ENCODE measurements at regions not wholly inside any gene's neighbourhood (a gene's known extent, or its start where the extent isn't known, plus 50 kb on each side); places are given as distances from the start of the nearest gene placed in this dataset.

DNA sequence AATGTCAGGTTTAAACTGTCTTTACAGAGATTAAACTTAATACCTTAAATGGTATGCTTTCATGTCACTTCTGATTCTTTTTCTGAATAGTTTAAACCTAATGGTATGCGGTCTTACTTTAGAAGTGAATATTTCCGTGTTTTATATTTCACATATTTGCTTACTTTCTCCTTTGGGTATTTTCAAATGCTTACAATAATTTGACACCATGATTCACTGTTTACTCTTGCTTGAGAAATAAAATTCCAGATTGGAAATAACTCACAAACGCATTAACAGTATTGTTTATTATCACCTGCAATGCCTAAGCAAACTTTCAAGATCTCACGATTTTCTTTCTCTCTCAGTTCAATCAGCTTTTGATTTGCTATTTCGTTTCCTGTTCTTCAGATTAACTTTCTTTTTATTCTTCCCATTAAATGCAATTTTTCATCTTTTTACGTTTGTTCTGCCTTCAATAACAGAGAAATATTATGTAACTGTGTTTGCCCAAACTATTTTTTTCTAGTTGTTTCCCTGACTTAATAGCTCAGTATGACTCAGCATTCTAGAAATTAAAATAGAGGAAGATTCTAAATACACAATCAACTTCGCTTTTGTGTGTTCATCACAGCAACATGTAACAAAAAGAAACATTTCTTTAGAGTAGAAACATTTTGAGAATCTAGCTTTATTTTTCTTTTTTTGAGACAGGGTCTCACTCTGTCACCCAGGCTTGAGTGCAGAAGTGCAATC, 955.5 kb upstream of the PRKX start:
- TF ChIP-seq CTCF (IDR thresholded peaks at IDR 0.05; ENCODE audit: borderline replicate concordance, extremely low read depth, insufficient read depth) = no peak
- peak; percentile 49 for FAIRE-seq
- no peak overlapping the region for H3K4me3 ChIP-seq (ENCODE audit: low read length in 3 of 3)

DNA sequence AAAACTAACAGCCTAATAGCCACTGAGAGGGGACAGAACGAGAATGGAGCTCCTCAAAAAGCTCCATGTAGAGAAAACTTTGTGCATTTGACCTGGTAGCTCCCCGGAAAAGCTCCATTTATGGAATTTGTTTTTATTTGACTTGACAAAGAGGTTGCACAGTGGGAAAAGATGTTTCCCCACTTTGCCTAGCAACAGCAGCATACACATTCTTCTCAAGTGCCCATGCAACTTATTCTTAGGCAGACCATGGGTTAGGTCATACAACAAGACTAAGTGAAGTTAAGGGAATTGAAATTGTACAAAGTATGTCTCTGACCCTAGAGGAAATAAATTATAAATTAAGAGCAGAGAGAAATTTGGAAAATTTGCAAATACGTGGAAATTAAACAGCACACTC, 949.6 kb upstream of the PRKX start:
- TF ChIP-seq CTCF (IDR thresholded peaks at IDR 0.05; ENCODE audit: borderline replicate concordance, extremely low read depth, insufficient read depth) = no peak
- DNase-seq = no peak
- Histone ChIP-seq H3K9ac (ENCODE audit: low read length in 3 of 3) (no peak overlapping the region), H3K27me3 (ENCODE audit: control insufficient read depth, insufficient read depth, low read length) (no peaks in the 10 kb centered on the region), H3K9me3 (ENCODE audit: control insufficient read depth in 2 of 3, insufficient read depth in 1 of 3, low read length in 3 of 3) (no peaks in the 10 kb centered on the region), H3K27ac (ENCODE audit: low read depth in 2 of 2, low read length in 2 of 2) (no peak overlapping the region), H3K4me3 (ENCODE audit: low read length in 3 of 3) (no peak overlapping the region), H3K4me1 (ENCODE audit: control insufficient read depth in 2 of 3, insufficient read depth in 2 of 3, low read depth in 1 of 3, low read length in 3 of 3) (no peaks in the 10 kb centered on the region), H3K36me3 (ENCODE audit: control insufficient read depth in 2 of 3, insufficient read depth in 3 of 3, low read length in 3 of 3) (no peaks in the 10 kb centered on the region)
- no peak for FAIRE-seq
- intact Hi-C loops (cut with DNase I) = no loop called here

More for the DNA sequence above, 955.5 kb upstream of the PRKX start:
- H3K27ac ChIP-seq (ENCODE audit: low read depth in 2 of 2, low read length in 2 of 2) = no peak overlapping the region
- H3K9ac ChIP-seq (ENCODE audit: low read length in 3 of 3) = no peak overlapping the region
- no peaks in the 10 kb centered on the region for H3K36me3 ChIP-seq (ENCODE audit: control insufficient read depth in 2 of 3, insufficient read depth in 3 of 3, low read length in 3 of 3)
- H3K4me1 ChIP-seq (ENCODE audit: control insufficient read depth in 2 of 3, insufficient read depth in 2 of 3, low read depth in 1 of 3, low read length in 3 of 3) = no peaks in the 10 kb centered on the region
- no peaks in the 10 kb centered on the region for H3K9me3 ChIP-seq (ENCODE audit: control insufficient read depth in 2 of 3, insufficient read depth in 1 of 3, low read length in 3 of 3)
- no peaks in the 10 kb centered on the region for H3K27me3 ChIP-seq (ENCODE audit: control insufficient read depth, insufficient read depth, low read length)
- no peak for DNase-seq
- intact Hi-C loops (cut with DNase I) = no loop called here

DNA sequence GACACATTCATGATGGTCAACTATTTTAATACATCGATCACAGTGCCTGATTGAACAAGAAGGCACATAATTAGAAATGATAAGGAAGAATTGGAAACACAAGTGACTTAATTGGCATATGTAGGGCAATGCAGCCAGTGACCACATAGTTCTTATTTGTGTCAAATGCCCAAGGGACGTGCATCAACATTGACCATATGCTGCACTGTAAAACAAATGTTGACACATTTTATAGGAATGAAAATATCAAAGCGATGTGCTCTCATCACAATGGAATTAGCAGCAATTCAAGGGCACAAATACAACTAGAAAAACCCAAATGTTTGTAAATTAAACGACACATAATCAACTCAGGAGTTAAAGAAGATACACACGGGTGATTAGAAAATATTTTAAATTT, 948.3 kb upstream of the PRKX start:
- intact Hi-C loops (cut with DNase I) = no loop called here
- H3K9ac ChIP-seq (ENCODE audit: low read length in 3 of 3) = no peak overlapping the region
- H3K36me3 ChIP-seq (ENCODE audit: control insufficient read depth in 2 of 3, insufficient read depth in 3 of 3, low read length in 3 of 3) = no peaks in the 10 kb centered on the region
- DNase-seq (no peak), FAIRE-seq (no peak)
- H3K4me3 ChIP-seq (ENCODE audit: low read length in 3 of 3) = no peak overlapping the region
- no peaks in the 10 kb centered on the region for H3K9me3 ChIP-seq (ENCODE audit: control insufficient read depth in 2 of 3, insufficient read depth in 1 of 3, low read length in 3 of 3)
- no peak overlapping the region for H3K27ac ChIP-seq (ENCODE audit: low read depth in 2 of 2, low read length in 2 of 2)
- TF ChIP-seq CTCF (IDR thresholded peaks at IDR 0.05; ENCODE audit: borderline replicate concordance, extremely low read depth, insufficient read depth) = no peak
- H3K27me3 ChIP-seq (ENCODE audit: control insufficient read depth, insufficient read depth, low read length) = no peaks in the 10 kb centered on the region
- no peaks in the 10 kb centered on the region for H3K4me1 ChIP-seq (ENCODE audit: control insufficient read depth in 2 of 3, insufficient read depth in 2 of 3, low read depth in 1 of 3, low read length in 3 of 3)

GRCh38 chrX:4656419-4656818, 943.0 kb upstream of the PRKX start:
- Histone ChIP-seq H3K9me3 (ENCODE audit: control insufficient read depth in 2 of 3, insufficient read depth in 1 of 3, low read length in 3 of 3) (no peaks in the 10 kb centered on the region), H3K27ac (ENCODE audit: low read depth in 2 of 2, low read length in 2 of 2) (no peak overlapping the region), H3K4me3 (ENCODE audit: low read length in 3 of 3) (no peak overlapping the region), H3K9ac (ENCODE audit: low read length in 3 of 3) (no peak overlapping the region), H3K27me3 (ENCODE audit: control insufficient read depth, insufficient read depth, low read length) (no peaks in the 10 kb centered on the region), H3K36me3 (ENCODE audit: control insufficient read depth in 2 of 3, insufficient read depth in 3 of 3, low read length in 3 of 3) (no peaks in the 10 kb centered on the region), H3K4me1 (ENCODE audit: control insufficient read depth in 2 of 3, insufficient read depth in 2 of 3, low read depth in 1 of 3, low read length in 3 of 3) (no peaks in the 10 kb centered on the region)
- FAIRE-seq = no peak
- DNase-seq = no peak
- no peak for TF ChIP-seq CTCF (IDR thresholded peaks at IDR 0.05; ENCODE audit: borderline replicate concordance, extremely low read depth, insufficient read depth)
- intact Hi-C loops (cut with DNase I) = no loop called here
